HG03064 (cell line): ENCODE measurements at regions not wholly inside any gene's neighbourhood (a gene's known extent, or its start where the extent isn't known, plus 50 kb on each side); places are given as distances from the start of the nearest gene placed in this dataset.
"Not testable (repeated sequence)": the region's sequence is repeated elsewhere in the genome, so short reads cannot be mapped to it uniquely, and the experiment has no call there.

Experiments used
- ATAC-seq: cut with Tn5 transposase; IDR thresholded peaks from one replicate; pipeline ENCODE4 v1.9.1; 2021; ENCODE audit warnings: low read depth; ENCODE audit not compliant: unreplicated experiment

GRCh38 chr1:5613900-5614299 is 378.3 kb downstream of the NPHP4 start:
- ATAC-seq, result no peak

GRCh38 chr1:5611851-5612250 is 380.4 kb downstream of the NPHP4 start:
- ATAC-seq, result no peak

GRCh38 chr1:5611431-5611830 is 380.8 kb downstream of the NPHP4 start:
- ATAC-seq, result no peak

- ATAC-seq, result no peak
Measured at GRCh38 chr1:5610432-5610831, 381.8 kb downstream of the NPHP4 start.

- ATAC-seq, result no peak
Measured at GRCh38 chr1:5603353-5604104, 388.7 kb downstream of the NPHP4 start.

GRCh38 chr1:5602718-5603117 is 389.5 kb downstream of the NPHP4 start:
- ATAC-seq, result not testable (repeated sequence)

GRCh38 chr1:5601516-5601915 is 390.7 kb downstream of the NPHP4 start:
- no peak for ATAC-seq

GRCh38 chr1:5599541-5599940 is 392.7 kb downstream of the NPHP4 start:
- no peak for ATAC-seq

- no peak for ATAC-seq
Measured at GRCh38 chr1:5598824-5599395, 393.3 kb downstream of the NPHP4 start.

GRCh38 chr1:5597991-5598823 is 394.0 kb downstream of the NPHP4 start:
- no peak for ATAC-seq

GRCh38 chr1:5597171-5597850 is 394.9 kb downstream of the NPHP4 start:
- ATAC-seq, result no peak

- no peak for ATAC-seq
Measured at GRCh38 chr1:5596651-5597050, 395.6 kb downstream of the NPHP4 start.

GRCh38 chr1:5595531-5596170 is 396.6 kb downstream of the NPHP4 start:
- ATAC-seq, result no peak

GRCh38 chr1:5594056-5594956 is 397.9 kb downstream of the NPHP4 start:
- no peak for ATAC-seq

- ATAC-seq, result no peak
Measured at GRCh38 chr1:5590717-5591116, 401.5 kb downstream of the NPHP4 start.

GRCh38 chr1:5586629-5587028 is 405.6 kb downstream of the NPHP4 start:
- no peak for ATAC-seq

GRCh38 chr1:5585256-5585655 is 407.0 kb downstream of the NPHP4 start:
- ATAC-seq, result no peak

GRCh38 chr1:5580926-5581325 is 411.3 kb downstream of the NPHP4 start:
- ATAC-seq, result no peak

- ATAC-seq, result no peak
Measured at GRCh38 chr1:5579966-5580365, 412.3 kb downstream of the NPHP4 start.
